HG03520 (cell line): ENCODE measurements at regions not wholly inside any gene's neighbourhood (a gene's known extent, or its start where the extent isn't known, plus 50 kb on each side); places are given as distances from the start of the nearest gene placed in this dataset.

Experiments used
- ATAC-seq: cut with Tn5 transposase; IDR thresholded peaks from one replicate; pipeline ENCODE4 v1.9.1; 2021; ENCODE audit warnings: mild to moderate bottlenecking, moderate library complexity; ENCODE audit not compliant: unreplicated experiment

DNA sequence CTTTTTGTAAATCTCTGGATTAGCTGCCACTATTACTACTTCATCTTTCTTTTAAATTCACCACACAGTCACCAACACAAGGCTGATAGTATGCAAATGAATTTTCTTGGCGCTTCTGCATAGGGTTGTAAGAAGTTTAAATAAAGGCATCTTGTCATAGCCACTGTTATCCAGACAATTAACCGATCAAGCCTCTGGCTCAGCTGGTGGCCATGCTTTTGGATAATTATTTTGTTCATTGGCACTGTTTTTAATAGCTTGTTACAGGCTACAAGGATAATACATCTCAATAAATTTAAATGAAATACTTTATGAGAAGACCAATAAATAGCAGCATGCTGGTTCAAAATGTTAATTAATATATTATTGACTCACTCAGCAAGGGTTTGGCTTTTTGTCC lies 1261.0 kb downstream of the FAM181B start:
- ATAC-seq, result no peak

DNA sequence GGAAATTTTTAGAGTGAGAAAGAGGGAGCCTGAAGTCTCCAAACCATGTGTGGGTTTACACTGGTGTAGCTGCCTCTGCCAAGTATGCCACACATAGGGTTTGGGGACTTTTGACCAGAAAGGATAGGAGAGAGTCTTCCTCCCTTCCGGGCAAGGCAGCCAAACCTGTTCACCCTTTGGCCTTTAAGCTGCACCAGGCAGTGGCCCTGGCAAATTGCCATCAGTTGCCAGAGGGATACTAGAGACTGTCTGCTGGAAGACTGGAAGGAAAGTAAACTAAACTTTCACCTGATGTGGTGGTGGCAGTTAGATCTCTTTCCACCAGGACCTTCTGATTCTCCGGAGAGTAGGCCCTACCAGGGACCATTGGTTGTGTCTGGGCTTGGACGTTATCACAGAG lies 1263.2 kb downstream of the FAM181B start:
- no peak for ATAC-seq

DNA sequence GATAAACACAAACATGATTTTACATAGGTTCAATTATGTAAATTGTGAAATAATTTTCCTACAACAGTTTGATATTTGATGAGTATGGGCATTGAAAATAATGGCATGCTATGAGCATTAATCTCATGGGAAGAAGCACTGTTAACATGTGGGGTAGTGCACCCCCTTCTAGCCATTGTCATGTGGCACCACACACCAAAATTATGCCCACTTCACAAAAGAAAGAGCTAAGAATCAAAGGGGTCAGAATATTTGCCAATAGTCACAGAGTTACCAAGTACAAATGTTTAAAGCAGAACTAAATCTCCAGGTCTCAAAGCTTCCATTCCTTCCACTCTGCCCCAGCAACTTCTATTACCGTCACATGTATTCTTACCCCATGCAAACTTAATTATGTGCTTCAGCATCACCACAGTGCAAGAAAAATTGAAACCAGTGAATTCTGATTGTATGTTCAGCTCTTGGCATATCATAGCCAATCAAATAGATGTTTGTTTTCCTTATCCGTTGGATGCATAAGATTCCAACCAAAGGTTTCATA lies 1273.8 kb downstream of the FAM181B start:
- no peak for ATAC-seq

DNA sequence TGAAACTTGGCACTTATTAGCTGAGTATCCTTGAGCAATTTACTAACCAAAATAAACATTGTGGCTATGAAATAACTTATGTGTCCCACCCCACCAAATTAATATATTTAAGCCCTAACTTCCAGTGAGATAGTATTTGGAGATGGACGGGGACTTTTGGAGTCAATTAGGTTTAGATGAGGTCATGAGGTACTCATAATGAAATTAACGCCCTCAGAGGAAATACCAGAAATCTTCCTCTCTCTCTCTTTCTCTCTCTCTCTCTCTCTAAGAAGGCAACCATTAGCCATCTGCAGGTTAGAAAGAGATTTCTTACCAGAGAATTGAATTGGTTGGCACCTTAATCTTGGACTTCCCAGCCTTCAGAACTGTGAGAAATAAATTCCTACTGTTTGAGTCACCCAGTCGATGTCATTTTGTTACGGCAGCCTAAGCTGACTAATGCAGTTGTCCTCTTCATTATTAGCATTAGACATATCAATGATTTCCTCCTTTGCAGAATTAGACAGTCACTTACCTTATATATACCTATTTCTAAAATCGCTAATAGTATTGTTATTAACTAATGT lies 1284.0 kb downstream of the FAM181B start:
- ATAC-seq, result no peak

DNA sequence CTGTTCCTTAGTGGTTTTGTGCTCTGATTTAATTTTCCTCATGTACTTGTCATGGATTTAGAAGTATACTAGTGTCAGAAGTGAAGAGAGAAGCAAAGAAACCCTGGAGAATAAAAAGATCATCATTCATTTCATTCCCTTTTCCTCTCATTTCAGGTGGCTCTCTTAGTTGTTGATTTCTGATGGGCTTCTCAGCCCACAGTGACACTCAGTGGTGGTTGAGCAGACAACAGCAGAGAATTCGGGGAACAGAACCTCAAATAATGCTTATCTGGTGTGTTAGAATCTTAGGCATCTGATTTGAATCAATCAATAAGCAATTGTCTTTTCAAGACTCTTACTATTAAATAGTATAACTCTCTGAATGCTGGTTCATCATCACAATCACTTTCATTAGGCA lies 1289.4 kb downstream of the FAM181B start:
- ATAC-seq, result no peak

DNA sequence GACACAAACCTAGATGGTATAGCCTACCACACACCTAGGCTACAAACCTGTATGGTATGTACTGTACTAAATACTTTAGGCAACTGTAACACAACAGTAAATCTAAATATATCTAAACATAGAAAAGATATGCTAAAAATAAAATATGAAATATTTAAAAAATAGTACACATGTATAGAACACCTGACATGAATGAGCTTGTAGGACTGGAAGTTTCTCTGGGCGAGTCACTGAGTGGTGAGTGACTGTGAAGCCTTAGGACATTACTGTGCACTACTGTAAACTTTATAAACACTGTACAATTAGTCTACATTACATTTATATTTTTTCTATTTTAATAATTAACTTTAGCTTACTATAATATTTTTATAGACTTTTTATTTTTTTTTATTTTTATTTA lies 1301.3 kb downstream of the FAM181B start:
- no peak for ATAC-seq

DNA sequence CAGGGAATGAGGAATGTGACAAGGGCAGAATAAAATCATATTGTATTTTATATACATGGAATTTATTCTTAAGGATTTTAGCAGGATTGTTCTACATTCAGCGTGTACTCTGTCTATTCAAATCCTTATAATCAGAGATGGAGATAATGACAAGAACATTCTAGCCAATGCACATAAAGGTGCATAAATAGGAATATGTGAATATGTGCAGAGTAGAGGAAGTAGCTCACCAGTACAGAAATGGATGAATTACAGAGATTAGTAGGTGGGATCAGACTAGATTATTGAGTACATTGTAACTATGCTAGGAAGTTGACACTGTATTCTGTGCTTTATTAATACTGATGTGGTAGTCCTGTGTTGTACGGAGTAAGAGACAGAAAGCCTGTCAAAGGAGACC lies 1308.8 kb downstream of the FAM181B start:
- no peak for ATAC-seq

DNA sequence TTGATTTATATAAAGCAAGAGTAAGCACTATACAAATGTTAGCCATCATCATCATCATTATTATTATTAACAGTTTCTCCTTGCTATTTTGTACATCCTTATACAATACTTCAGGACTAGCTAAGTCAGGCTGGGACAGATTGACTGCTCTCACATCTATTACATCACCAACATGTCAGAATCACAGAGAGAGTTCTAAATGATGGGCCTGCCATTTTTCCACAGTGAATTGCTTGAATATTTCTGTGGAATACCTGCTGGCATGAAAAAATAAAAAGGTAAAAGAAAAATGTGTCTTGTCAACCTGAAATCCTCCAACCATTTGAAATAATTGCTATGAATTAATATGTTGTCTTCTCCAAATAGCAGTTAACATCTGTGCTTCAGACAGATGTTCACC lies 1311.3 kb downstream of the FAM181B start:
- no peak for ATAC-seq

DNA sequence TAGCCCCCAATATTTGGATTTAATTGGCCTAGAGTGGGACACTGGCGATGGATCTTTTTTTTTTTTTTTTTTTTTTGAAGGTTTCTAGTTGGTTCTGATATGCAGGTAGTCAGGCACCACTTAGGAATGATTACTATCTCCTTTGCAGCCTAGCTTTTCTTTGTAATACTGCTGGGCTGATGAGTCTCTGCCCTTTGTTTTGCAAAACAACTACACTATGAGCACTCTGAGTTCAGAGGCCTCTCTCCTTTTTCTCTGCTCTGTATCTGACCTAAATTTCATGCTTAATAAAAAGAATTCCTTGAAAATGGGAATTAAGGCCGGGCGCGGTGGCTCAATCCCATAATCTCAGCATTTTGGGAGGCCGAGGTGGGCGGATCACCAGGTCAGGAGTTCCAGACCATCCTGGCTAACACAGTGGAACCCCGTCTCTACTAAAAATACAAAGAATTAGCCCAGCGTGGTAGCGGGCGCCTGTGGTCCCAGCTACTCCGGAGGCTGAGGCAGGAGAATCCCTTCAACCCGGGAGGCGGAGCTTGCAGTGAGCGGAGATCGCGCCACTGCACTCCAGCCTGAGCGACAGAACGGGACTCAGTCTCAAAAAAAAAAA lies 1312.3 kb downstream of the FAM181B start:
- no peak for ATAC-seq

DNA sequence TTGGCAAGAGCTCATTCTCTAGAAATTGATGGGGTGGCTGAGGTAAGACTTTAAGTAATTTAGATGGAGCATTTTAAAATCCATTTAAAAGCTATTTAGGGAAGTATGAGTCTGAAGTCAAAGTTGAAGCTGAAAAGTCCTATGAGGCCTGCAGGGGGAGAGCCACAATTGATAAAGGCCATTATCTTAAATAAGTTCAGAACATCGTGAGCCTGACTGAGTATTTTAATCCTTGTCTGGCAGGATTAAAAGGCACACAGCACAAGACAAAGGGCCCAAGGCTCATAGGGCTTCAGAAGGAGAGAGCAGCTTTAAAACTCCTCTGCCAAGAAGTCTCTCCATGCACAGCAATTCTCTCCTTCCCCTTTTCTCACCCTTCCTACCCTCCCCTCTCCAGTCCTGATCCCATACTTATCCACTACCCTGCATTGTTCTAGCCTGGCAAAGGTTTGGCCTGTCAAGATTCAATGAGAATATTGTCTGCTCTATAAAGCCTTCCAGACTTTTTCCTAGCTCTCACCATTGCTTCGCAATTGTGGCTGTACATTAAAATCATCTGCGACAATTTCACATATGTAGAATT lies 1312.9 kb downstream of the FAM181B start:
- no peak for ATAC-seq

DNA sequence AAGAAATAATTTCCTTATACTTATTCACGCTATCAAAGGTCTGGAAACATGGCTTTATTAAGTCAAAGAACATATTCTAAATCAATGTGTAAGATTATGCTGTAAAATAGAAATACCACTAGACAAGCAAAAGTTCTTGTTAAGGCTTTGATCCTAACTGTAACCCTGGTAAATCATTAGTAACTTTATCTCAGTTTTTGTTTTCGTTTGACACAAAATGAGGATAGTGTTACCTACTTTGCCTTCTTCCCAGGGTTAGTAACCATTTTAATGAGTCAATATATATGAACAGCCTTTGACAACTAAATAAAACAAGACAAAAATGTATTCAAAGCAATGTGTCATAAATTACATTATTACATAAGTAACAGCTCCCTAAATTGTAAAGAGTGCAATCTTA lies 1336.3 kb downstream of the FAM181B start:
- no peak for ATAC-seq

DNA sequence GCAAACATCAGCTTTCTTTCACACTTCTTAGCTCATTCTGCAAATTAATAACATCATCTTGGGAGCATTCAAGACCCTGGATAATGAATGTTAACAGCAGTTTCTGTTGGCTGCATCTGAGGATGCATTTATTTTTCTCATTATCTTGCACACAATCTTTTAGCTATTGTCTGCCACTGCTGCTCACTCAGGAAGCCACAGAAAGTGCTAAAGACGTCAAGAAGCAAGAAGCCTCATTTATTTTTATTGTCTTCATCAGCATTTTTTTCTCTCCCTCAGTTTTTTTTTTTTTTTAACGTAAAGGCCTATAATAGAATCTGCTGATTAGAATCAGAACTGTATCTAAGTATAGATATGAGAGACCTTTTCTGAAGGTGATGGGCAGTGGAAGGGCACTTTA lies 1339.4 kb downstream of the FAM181B start:
- no peak for ATAC-seq

DNA sequence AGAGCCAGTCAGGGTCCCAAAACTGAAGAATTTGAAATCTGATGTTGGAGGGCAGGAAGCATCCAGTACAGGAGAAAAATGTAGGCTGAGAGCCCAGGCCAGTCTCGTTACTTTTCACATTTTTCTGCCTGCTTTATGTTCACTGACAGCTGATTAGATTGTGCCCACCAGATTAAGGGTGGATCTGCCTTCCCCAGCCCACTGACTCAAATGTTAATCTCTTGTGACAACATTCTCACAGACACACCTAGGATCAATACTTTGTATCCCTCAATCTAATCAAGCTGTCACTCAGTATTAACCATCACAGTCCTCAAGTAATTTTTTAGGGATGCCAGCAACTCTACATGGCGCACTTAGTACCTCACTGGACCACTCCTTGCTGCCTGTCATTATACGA lies 1345.3 kb downstream of the FAM181B start:
- no peak for ATAC-seq

DNA sequence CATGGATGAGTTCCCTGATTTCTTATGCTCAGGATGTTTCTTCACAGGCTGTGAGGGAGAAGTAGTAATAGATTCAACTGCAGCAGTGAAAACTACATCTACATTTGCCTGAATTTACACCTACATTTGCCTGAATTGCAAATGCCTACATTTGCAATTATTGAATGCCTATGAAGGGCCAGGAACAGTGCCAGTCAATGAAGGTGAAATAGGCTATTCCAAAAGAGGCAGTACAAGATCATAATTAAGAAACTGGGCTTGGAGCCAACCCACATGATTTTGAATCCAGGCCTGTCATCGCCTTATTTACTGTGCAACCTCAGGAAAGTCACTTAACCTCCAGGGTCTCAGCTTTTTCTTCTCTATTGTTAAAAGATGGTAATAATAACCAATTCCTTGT lies 1353.3 kb downstream of the FAM181B start:
- no peak for ATAC-seq

DNA sequence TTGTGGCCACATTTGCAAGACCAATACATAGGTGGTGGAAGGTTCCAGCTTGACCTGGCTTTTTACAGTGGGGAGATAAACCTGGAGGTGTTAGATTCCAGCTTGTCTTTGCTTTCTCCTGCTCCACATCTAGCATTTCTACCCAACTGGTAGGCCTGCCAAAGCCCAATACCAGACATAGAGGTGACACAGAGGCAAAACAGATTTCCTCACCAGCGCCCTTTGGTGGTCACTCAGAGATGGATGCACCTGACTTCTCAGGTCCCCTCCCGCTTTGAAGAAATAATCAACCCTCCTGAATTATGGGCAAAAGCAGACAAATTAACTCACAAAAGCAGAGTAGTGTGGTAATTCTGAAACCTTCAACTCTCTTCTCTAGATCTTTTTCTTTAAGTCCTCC lies 1356.2 kb downstream of the FAM181B start:
- ATAC-seq, result no peak

DNA sequence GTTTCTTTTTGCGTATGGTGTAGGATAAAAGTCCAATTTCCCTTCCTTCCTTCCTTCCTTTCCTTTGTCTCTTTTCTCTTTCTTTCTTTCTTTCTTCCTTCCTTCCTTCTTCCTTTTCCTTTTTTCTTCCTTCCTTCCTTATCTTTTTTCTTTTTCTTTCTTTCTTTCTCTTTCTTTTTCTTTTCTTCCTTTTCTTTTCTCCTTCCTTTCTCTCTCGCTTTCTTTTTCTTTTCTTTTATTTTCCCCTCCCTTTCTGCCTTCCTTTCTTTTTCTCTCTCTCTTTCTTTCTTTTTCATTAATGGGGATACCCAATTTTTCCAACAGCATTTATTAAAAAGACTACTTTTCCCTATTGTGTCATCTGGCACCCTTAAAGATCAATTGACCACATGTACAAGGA lies 1359.7 kb downstream of the FAM181B start:
- no peak for ATAC-seq

DNA sequence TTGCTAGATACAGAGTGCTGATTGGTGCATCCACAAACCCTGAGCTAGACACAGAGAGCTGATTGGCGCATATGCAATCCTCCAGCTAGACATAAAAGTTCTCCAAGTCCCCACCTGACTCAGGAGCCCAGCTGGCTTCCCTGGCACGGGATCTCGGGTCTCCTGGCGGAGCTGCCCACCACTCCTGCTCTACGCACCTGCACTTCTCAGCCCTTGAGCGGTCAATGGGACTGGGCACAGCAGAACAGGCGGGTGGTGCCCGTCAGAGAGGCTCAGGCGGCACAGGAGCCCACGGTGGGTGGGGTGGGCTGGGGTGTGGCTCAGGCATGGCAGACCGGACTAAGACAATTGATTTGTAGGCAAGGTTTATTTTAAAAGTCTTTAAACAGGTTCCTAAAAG lies 1365.5 kb downstream of the FAM181B start:
- no peak for ATAC-seq

DNA sequence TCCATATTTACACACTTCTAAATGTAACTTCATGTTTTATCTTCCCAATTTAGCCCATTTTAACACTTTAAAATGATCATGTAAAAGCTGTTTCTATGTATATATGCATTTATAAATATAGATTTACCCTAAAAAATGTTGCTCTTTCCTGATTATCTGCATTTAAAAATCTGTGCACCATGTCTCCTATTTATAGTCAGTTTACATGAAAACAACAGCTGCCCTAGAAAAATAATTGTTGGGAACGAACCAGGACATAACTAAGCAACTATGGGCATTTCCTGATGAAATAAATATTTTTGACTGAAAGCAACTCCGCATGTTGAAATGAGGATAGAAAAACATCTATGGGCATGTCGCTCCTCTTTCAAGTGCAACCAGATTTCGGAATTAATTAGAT lies 1368.2 kb downstream of the FAM181B start:
- ATAC-seq, result no peak

DNA sequence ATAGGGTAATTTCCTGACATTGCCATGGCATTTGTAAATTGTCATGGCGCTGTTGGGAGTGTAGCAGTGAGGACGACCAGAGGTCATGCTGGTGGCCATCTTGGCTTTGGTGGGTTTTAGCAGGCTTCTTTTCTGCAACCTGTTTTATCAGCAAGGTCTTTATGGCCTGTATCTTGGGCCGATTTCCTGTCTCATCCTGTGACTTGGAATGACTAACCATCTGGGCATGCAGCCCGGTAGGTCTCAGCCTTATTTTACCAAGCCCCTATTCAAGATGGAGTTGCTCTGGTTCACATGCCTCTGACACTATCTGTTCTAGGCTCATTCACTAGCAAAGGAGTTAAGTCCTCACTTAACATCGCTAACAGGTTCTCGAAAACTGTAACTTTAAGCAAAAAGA lies 1374.2 kb downstream of the FAM181B start:
- ATAC-seq, result no peak

DNA sequence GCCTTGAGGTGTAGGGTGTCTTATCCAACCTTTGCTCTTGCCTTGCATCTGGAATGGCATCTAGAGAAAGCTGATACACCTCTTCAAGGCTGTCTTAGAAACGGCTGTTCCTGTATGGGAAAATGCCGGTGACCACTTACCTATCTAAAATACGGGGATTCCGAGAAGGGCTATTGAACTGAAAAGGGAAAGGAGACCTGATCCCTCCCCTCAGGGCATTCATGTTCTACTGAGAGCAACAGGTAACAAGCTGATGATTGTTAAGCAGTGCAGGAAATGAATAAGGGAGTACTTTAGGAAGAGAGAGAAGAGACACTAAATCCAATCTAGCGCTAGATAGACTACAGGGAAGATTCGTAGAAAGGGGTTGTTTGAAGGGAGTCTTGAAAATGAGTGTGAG lies 1388.1 kb downstream of the FAM181B start:
- no peak for ATAC-seq

DNA sequence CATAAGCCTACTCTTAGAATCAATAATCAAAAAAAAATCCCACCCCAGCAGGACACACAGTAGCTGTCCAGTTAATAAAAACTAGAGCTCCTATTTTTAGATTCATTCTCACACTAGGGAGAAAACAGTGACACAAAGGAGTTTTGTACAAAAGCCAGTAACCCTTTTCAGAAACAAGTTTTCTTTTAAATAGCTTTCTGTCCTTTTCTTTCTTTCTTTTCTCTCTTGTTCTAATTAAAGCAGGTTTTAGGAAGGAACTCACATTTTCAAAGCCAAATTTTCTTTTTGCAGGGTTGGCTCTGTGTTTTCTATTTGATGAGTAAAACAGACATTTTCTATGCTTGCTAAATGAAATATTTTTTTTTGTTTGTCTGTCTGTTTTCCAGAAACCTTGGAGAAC lies 1390.7 kb downstream of the FAM181B start:
- ATAC-seq, result no peak

DNA sequence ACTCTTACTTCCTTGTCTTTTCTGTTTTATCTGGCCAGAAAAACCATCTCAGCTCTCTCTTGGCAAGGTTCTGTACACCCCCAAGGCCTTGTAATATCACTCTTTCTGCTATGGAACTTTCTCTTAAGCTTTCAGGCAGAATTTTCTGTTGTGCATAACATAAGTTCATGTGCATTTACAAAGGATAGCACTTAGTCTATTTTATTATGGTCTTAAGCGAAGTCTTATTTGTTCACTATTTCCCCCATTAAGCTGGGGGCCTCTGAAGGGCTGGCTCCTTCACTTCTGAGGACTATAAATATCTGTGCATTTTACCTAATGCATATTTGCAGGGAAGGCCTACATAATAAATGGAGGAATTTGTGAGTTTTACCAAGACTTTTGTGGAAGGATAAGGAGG lies 1393.4 kb downstream of the FAM181B start:
- no peak for ATAC-seq

DNA sequence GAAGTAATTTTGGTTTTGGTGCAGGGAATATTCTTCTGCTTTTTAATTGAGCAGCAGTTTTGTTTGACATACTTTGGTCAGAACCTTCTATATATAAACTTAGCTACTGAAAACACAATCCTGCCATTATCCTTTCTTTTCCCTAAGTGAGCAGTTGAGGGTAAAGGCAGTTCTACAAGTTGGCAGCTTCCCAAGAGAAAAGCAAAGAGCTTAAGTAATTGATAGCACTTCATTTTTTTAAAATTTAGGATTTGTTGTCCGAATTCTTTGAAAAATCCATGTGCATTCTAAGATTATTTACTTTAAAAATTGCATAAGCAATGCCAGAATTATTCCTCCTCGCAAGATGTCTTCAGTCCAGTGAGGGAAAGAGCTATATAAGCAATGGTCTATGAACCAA lies 1394.1 kb downstream of the FAM181B start:
- no peak for ATAC-seq
